ENCODE measurements at regions not wholly inside any gene's neighbourhood (a gene's known extent, or its start where the extent isn't known, plus 50 kb on each side); places are given as distances from the start of the nearest gene placed in this dataset.

- no peak overlapping the region for H3K9ac ChIP-seq (ENCODE audit: low read depth, low read length)
- no peak overlapping the region for H3K4me3 ChIP-seq (ENCODE audit: low read length)
- no peaks in the 10 kb centered on the region for H3K27me3 ChIP-seq (ENCODE audit: control insufficient read depth, insufficient read depth, low read length)
- no peak overlapping the region for H3K4me2 ChIP-seq (ENCODE audit: low read length)
- H3K4me1 ChIP-seq (ENCODE audit: control insufficient read depth, insufficient read depth, low read length) = peaks cover 13% of the 10 kb centered on the region
- no peaks in the 10 kb centered on the region for H3K9me3 ChIP-seq (replicated peaks; ENCODE audit: low read length)
- H3K36me3 ChIP-seq (ENCODE audit: insufficient read depth, low read length) = no peaks in the 10 kb centered on the region
These were observed 200.8 kb upstream of the KRR1 start for GRCh38 chr12:75712223-75712622.

GRCh38 chr12:75711271-75711670 lies 199.9 kb upstream of the KRR1 start:
- no peaks in the 10 kb centered on the region for H3K9me3 ChIP-seq (replicated peaks; ENCODE audit: low read length)
- no peak overlapping the region for H3K4me2 ChIP-seq (ENCODE audit: low read length)
- peaks cover 22% of the 10 kb centered on the region for H3K4me1 ChIP-seq (ENCODE audit: control insufficient read depth, insufficient read depth, low read length)
- H3K4me3 ChIP-seq (ENCODE audit: low read length) = no peak overlapping the region
- H3K27me3 ChIP-seq (ENCODE audit: control insufficient read depth, insufficient read depth, low read length) = no peaks in the 10 kb centered on the region
- H3K36me3 ChIP-seq (ENCODE audit: insufficient read depth, low read length) = no peaks in the 10 kb centered on the region
- H3K9ac ChIP-seq (ENCODE audit: low read depth, low read length) = no peak overlapping the region

- Histone ChIP-seq H3K4me2 (ENCODE audit: low read length) (no peak overlapping the region), H3K4me3 (ENCODE audit: low read length) (no peak overlapping the region), H3K36me3 (ENCODE audit: insufficient read depth, low read length) (no peaks in the 10 kb centered on the region), H3K27me3 (ENCODE audit: control insufficient read depth, insufficient read depth, low read length) (no peaks in the 10 kb centered on the region), H3K9ac (ENCODE audit: low read depth, low read length) (no peak overlapping the region), H3K9me3 (replicated peaks; ENCODE audit: low read length) (no peaks in the 10 kb centered on the region), H3K4me1 (ENCODE audit: control insufficient read depth, insufficient read depth, low read length) (peaks cover 28% of the 10 kb centered on the region)
These were observed 199.1 kb upstream of the KRR1 start for GRCh38 chr12:75710361-75711069.

DNA sequence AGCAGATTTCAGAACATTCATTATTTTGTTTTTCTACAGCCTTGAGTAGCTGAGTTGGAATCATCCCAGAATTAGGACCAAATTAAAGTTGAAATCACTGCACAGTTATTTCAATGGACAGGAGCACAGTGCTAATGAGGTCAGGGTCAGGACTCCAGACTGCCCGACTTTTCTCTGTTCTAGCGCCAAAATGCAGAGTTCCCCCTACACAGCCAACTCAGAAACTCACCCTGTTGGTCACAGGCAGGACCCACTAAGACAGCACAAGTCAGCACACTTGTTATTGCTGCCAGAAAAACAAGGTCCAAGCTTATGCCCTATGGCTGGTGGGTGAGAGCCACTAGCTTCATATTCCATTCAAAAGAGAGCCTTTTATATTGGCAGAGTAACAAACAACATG lies 198.1 kb upstream of the KRR1 start:
- H3K4me3 ChIP-seq (ENCODE audit: low read length) = no peak overlapping the region
- no peak overlapping the region for H3K4me2 ChIP-seq (ENCODE audit: low read length)
- H3K36me3 ChIP-seq (ENCODE audit: insufficient read depth, low read length) = no peaks in the 10 kb centered on the region
- H3K4me1 ChIP-seq (ENCODE audit: control insufficient read depth, insufficient read depth, low read length) = peaks cover 31% of the 10 kb centered on the region
- H3K9ac ChIP-seq (ENCODE audit: low read depth, low read length) = no peak overlapping the region
- no peaks in the 10 kb centered on the region for H3K27me3 ChIP-seq (ENCODE audit: control insufficient read depth, insufficient read depth, low read length)
- no peaks in the 10 kb centered on the region for H3K9me3 ChIP-seq (replicated peaks; ENCODE audit: low read length)

GRCh38 chr12:75708802-75709201 lies 197.4 kb upstream of the KRR1 start:
- Histone ChIP-seq H3K36me3 (ENCODE audit: insufficient read depth, low read length) (no peaks in the 10 kb centered on the region), H3K4me1 (ENCODE audit: control insufficient read depth, insufficient read depth, low read length) (peaks cover 28% of the 10 kb centered on the region), H3K4me3 (ENCODE audit: low read length) (no peak overlapping the region)

DNA sequence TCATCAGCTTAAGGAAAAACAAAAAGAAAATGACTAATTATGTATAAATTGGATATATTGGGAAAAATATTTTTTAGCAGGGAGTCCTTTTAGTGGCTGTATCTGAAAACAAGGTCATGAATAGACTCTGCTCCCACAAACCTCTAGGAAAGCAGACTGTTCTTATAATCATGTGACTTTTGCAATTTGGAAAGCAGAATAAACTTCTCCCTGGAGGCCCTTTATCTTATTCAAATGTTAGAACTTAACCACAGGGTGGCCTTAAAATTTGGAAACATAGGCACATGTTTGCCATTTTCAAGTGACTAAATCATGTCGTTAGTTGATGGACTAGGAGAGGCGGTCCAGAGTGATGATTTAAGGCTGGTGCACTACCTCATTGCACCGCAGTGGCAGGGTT lies 196.6 kb upstream of the KRR1 start:
- Histone ChIP-seq H3K4me2 (ENCODE audit: low read length) (no peak overlapping the region), H3K9me3 (replicated peaks; ENCODE audit: low read length) (no peaks in the 10 kb centered on the region), H3K27me3 (ENCODE audit: control insufficient read depth, insufficient read depth, low read length) (no peaks in the 10 kb centered on the region), H3K4me3 (ENCODE audit: low read length) (no peak overlapping the region), H3K36me3 (ENCODE audit: insufficient read depth, low read length) (no peaks in the 10 kb centered on the region), H3K4me1 (ENCODE audit: control insufficient read depth, insufficient read depth, low read length) (peaks cover 28% of the 10 kb centered on the region), H3K9ac (ENCODE audit: low read depth, low read length) (no peak overlapping the region)

More at GRCh38 chr12:75708802-75709201, 197.4 kb upstream of the KRR1 start:
- Histone ChIP-seq H3K4me2 (ENCODE audit: low read length) (no peak overlapping the region), H3K27me3 (ENCODE audit: control insufficient read depth, insufficient read depth, low read length) (no peaks in the 10 kb centered on the region), H3K9me3 (replicated peaks; ENCODE audit: low read length) (no peaks in the 10 kb centered on the region), H3K9ac (ENCODE audit: low read depth, low read length) (no peak overlapping the region)

DNA sequence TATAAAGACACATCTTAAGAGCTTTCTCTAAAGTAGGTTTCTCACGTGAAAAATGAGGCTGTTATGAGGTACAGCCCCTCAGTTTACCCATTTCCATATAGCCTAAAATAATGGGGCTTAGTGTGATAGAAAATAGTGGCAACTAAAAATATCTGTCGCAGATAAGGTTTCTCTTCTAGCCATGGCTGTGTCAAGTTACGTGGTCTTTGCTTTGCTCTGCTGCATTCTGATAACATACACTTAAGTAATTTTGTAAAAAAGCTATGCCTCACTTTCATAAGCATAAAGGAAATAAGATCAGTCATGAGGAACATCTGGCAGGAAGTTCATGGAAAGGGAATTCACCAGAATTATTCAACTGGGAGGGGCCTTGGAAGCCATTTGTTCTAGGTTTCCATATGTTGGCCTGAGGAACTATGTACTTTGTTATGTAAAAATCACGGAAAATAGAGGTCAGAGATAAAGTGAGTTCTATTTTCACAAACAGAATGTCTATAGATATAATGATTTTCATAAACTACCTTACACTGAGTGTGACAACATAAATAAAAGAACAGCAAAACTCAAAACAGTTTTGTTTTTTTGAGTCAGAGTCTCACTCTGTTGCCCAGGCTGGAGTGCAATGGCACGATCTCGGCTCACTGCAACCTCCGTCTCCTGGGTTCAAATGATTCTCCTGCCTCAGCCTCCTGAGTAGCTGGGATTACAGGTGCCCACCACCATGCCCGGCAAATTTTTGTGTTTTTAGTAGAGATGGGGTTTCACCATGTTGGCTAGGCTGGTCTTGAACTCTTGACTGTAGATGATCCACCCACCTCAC lies 195.6 kb upstream of the KRR1 start:
- Histone ChIP-seq H3K9me3 (replicated peaks; ENCODE audit: low read length) (no peaks in the 10 kb centered on the region), H3K4me3 (ENCODE audit: low read length) (peak overlapping the region; percentile 25), H3K36me3 (ENCODE audit: insufficient read depth, low read length) (no peaks in the 10 kb centered on the region), H3K4me2 (ENCODE audit: low read length) (peak overlapping the region; percentile 59), H3K27me3 (ENCODE audit: control insufficient read depth, insufficient read depth, low read length) (no peaks in the 10 kb centered on the region), H3K9ac (ENCODE audit: low read depth, low read length) (peak overlapping the region; percentile 62), H3K4me1 (ENCODE audit: control insufficient read depth, insufficient read depth, low read length) (peaks cover 28% of the 10 kb centered on the region)

DNA sequence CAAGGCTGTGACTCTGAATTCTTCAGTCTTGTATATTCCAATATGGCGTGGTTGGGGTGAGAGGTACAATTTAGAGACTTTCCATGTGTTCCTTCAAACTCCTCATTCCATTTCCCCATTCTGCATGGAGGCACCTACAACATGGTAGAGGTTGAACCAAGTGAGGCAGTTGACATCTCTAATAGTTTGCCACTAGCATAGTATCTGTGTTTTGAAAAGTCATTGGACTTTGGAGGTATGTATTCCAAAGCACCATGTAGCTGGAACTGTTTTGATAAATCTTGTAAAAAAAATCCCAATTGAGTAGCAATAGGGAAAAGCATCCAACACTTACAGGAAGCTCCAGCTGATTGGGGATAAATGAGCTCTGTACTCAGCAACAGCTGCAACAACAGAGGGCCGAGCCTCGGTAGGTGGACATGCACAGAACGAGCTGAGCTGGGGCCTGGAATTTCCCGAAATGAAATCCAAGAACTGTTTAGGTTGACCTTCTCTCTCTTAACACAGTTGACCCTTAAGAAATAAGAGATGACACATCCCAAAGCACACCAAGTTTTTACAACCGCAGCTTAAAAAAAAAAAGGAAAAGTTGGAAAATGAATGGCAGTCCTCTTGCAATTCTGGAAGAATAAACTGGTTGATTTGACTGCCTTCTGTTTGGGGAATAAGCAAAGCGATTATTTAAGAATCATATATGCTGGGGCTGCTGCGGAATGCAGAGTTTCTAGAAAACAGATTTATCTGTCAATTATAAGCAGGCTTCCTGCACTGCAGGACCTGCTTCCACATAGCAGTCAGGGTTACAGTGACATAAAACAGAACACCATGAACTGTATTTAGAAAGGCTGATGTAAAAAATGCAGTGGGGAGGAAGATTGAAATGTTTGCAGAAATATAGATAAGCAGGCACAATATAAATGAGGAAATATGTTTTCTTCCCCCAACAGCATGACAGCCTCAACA lies 194.6 kb upstream of the KRR1 start:
- peaks cover 28% of the 10 kb centered on the region for H3K4me1 ChIP-seq (ENCODE audit: control insufficient read depth, insufficient read depth, low read length)
- H3K4me2 ChIP-seq (ENCODE audit: low read length) = peak overlapping the region; percentile 59
- no peaks in the 10 kb centered on the region for H3K9me3 ChIP-seq (replicated peaks; ENCODE audit: low read length)
- no peaks in the 10 kb centered on the region for H3K27me3 ChIP-seq (ENCODE audit: control insufficient read depth, insufficient read depth, low read length)
- peak overlapping the region; percentile 25 for H3K4me3 ChIP-seq (ENCODE audit: low read length)
- H3K9ac ChIP-seq (ENCODE audit: low read depth, low read length) = peak overlapping the region; percentile 62
- H3K36me3 ChIP-seq (ENCODE audit: insufficient read depth, low read length) = no peaks in the 10 kb centered on the region

- Histone ChIP-seq H3K9me3 (replicated peaks; ENCODE audit: low read length) (no peaks in the 10 kb centered on the region), H3K9ac (ENCODE audit: low read depth, low read length) (no peak overlapping the region), H3K4me3 (ENCODE audit: low read length) (no peak overlapping the region), H3K4me2 (ENCODE audit: low read length) (no peak overlapping the region), H3K4me1 (ENCODE audit: control insufficient read depth, insufficient read depth, low read length) (peaks cover 33% of the 10 kb centered on the region), H3K27me3 (ENCODE audit: control insufficient read depth, insufficient read depth, low read length) (no peaks in the 10 kb centered on the region), H3K36me3 (ENCODE audit: insufficient read depth, low read length) (no peaks in the 10 kb centered on the region)
These were observed 193.3 kb upstream of the KRR1 start for GRCh38 chr12:75704664-75705063.

DNA sequence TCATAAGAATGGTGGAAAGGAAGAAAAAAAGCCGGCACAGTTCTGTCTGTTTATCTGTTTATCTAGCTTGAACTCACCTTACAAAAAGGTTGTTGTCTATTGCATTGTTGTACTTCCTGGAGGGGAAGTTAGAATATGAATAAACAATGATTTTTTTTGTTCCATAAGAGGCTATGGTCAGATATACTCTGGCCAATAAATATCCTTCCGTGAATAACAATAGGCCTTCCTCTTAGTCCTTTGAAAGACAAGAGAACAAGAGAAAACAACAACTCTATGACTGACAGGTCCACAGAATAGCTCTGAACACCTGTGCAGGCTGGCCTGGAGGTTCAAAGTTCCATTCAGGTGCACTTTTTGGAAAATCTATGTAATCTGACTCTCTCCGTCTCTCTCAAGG lies 192.8 kb upstream of the KRR1 start:
- Histone ChIP-seq H3K36me3 (ENCODE audit: insufficient read depth, low read length) (no peaks in the 10 kb centered on the region), H3K9me3 (replicated peaks; ENCODE audit: low read length) (no peaks in the 10 kb centered on the region), H3K4me3 (ENCODE audit: low read length) (no peak overlapping the region), H3K27me3 (ENCODE audit: control insufficient read depth, insufficient read depth, low read length) (no peaks in the 10 kb centered on the region), H3K4me2 (ENCODE audit: low read length) (no peak overlapping the region), H3K4me1 (ENCODE audit: control insufficient read depth, insufficient read depth, low read length) (peaks cover 36% of the 10 kb centered on the region), H3K9ac (ENCODE audit: low read depth, low read length) (no peak overlapping the region)

DNA sequence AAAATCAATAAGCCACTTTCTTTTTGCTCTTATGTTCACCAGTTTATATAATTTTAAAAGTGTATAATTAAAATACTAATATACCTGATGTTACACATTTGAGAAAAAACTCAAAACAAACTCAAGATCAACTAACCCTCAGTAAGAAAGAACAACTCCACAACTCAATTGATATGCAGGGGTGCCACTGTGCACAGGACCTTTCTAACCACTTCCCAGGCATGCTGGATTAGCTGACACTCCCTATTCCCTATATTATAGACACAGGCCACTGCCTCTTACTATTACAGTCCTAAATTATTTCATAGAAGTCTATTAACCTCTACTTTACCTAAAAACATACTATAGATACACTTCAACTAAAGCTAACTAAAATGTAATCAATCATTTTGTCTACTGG lies 191.7 kb upstream of the KRR1 start:
- Histone ChIP-seq H3K4me3 (ENCODE audit: low read length) (no peak overlapping the region), H3K9me3 (replicated peaks; ENCODE audit: low read length) (no peaks in the 10 kb centered on the region), H3K4me2 (ENCODE audit: low read length) (no peak overlapping the region), H3K4me1 (ENCODE audit: control insufficient read depth, insufficient read depth, low read length) (peaks cover 36% of the 10 kb centered on the region), H3K9ac (ENCODE audit: low read depth, low read length) (no peak overlapping the region), H3K27me3 (ENCODE audit: control insufficient read depth, insufficient read depth, low read length) (no peaks in the 10 kb centered on the region), H3K36me3 (ENCODE audit: insufficient read depth, low read length) (no peaks in the 10 kb centered on the region)
